Hippocampal formation (tissue), 2 donors: ENCODE measurements at regions not wholly inside any gene's neighbourhood (a gene's known extent, or its start where the extent isn't known, plus 50 kb on each side); places are given as distances from the start of the nearest gene placed in this dataset.

Experiments used
- DNase-seq, 2 donors: peaks; one replicate each; lab custom pipeline; 2025; lab: John Stamatoyannopoulos, UW

- no peak for DNase-seq
These were observed 137.3 kb downstream of the TWIST2 start for GRCh38 chr2:238985041-238985729.

GRCh38 chr2:238985931-238986446 is 138.1 kb downstream of the TWIST2 start:
- DNase-seq = no peak

- no peak for DNase-seq
These were observed 138.8 kb downstream of the TWIST2 start for GRCh38 chr2:238986491-238987351.

DNA sequence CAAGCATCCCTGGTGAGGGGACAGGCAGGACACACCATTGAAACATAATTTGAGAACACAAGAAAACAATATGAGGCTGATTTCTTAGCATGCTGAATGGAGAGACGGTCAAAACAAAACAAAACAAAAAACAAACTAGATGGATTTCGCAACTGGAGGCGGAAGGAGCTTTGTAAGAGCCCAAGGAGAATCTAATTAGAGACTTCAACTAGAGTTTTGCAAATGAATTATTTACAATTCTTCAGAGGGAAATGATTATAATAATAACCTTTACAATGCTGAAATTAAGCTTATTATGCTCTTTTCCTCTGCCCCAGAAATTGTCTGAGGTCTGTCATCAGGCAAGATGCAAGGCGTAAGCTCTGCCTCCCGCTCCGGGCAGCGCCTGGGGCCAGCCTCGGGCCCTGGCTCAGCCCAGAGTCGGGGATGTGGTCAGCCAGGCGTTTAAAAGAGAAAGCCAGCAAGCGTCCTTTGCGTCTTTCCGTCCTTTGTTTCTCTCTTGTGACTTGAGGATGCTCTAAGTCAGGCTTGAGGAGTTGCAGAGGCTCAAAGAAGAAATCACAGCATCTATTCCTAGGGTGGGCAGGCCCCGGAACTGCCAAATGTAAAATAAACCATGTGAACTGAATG is 139.6 kb downstream of the TWIST2 start:
- DNase-seq = no peak

DNA sequence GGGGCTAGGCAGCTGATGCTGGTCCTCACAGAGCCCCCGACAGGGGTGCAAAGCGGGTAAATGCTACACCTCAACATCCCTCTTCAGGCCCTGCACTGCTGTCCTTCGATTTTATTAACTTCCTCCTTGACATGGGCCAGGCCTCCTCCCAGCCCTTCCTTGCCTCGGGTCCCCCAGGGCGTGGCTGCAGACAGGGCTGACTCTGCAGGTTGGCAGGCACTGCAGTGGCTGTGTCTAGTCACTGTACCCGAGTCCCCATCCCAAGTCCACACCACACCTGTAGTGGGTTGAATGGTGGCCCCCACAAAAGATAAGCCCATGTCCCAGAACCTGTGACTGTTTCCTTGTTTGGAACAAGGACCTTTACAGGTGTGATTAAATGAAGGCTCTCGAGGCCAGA is 140.2 kb downstream of the TWIST2 start:
- no peak for DNase-seq

- no peak for DNase-seq
These were observed 140.9 kb downstream of the TWIST2 start for GRCh38 chr2:238988752-238989151.

DNA sequence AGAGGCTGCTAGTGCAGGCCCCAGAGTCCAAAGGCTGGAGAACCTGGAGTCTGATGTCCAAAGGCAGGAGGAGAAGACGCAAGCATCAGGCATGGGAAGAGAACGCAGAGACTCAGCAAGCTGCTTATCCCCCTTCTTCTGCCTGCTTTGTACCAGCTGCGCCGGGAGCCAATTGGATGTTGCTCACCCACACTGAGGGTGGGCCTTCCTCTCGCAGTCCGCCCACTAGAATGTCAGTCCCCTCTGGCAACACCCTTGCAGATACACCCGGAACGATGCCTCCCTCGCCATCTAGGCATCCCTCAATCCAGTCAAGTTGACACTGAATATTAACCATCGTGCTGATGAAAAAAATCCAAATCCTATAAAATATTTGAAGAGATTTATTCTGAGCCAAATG is 141.6 kb downstream of the TWIST2 start:
- no peak for DNase-seq

GRCh38 chr2:238994432-238994831 is 146.5 kb downstream of the TWIST2 start:
- no peak for DNase-seq

DNA sequence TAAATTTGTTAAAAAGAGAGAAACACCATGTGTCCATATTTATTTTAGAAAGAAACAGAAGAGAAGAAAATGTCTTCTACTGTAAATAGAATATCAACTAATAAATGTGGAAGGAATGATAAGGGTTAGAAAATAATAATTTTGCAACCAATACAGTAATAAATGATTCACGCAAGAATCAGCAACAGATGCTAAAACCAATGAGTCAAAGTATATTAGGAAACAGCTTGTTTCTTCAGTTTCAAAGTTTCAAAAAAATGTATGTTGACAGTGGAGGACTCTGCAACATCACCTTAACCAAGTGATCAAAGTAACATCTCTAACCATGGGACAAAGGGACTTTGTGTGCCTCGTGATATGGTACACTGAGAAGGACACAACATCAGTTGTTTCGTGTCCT is 147.0 kb downstream of the TWIST2 start:
- DNase-seq = no peak

GRCh38 chr2:238995634-238996033 is 147.7 kb downstream of the TWIST2 start:
- no peak for DNase-seq

DNA sequence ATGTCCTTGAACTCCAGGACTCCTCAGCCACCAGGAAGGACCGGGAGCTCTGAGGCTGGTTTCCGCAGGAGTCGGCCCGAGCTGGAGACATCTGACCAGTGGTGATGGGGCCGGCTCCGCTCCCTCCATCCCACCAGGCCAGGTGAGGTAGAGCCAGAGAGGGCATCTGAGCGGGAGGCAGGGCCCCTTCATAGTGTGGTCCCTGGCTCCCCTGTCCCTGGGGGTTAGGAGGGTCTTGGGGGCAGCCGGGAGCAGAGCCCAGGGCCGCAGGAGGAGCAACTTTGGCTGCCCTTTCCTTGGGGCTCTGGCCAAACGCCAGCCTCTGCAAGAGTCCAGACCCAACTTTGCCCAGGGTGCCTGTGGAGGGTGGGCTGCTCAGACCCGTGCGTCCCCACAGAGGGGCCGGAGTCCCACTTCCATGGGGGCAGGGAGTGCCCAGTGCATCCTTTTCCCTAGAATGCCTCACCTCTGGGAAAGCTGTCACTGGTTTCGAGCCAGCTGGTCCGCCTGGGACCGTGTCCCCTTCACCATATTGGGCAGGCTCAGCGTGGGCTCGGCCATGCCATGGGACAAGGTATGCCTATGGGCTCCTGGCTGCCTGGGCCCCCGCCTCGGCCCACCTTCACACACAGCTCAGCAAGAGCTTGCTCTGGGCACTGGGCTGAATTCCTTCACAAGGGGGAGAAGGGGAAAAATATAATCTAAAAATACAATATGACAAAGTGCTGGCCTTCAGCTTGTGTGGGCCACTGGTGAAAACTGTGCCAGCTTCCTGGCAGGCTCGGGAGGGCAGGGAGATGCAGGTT is 148.6 kb downstream of the TWIST2 start:
- no peak for DNase-seq

GRCh38 chr2:238997137-238997390 is 149.2 kb downstream of the TWIST2 start:
- DNase-seq = no peak

DNA sequence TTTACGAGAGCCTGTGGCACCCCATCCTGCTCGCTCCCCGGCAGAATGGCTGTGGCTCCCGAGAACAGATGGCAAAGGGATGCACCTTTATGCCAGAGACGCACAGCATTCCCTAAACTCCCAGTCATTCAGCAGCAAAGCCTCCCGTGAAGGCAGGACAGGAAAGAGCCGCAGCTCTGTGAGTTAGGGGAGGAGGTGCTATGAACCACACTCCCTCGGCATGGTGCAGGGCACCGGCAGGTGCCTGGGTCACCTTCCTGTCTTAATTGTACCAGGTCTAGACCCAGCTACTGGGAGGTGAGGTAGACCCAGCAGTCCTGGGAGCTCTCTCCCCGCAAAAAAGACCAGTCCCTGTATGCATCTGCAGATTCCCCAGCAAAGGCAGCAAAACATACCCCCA is 149.8 kb downstream of the TWIST2 start:
- DNase-seq = no peak
